GM13976 (cell line): ENCODE measurements at regions not wholly inside any gene's neighbourhood (a gene's known extent, or its start where the extent isn't known, plus 50 kb on each side); places are given as distances from the start of the nearest gene placed in this dataset.

ENCODE experiments used
- DNase-seq: peaks from one replicate; pipeline ENCODE4 v3.0.0; 2012; ENCODE audit warnings: low spot score
- in situ Hi-C: fragments of 300-500 bp; cut with MboI; formaldehyde crosslinking; loops from one replicate; pipeline ENCODE4 v1.12.0; 2022; ENCODE audit warnings: low sequenced_read_pairs, mixed read lengths, inconsistent platforms; ENCODE audit not compliant: unreplicated experiment
- TF ChIP-seq, protein P1 (sequence below): IDR thresholded peaks from 2 replicates; pipeline ENCODE4 v1.5.1; 2012; ENCODE audit warnings: borderline replicate concordance, mild to moderate bottlenecking; ENCODE audit not compliant: insufficient read depth; ENCODE audit errors: extremely low read depth, missing control alignments, control extremely low read depth

DNA sequence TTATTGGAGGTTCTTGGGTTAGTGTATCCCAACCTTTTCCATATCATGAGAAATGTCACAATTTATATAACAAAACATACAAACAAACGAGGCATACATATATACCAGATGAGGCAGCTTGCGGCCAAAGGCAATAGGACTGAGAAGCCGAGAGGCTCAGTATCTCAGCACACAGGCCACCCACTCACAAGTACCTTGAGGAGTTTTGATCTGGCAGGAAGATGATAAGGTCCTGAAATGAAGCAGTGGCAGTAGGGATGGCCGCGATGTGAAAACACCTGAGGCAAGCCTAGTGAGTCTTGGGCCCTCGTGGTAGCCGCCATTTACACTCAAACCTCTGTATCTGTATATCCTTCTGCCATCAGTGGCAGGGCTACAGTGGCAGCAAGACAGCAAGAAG lies 55.3 kb upstream of the PRPS1 start:
- TF ChIP-seq, protein P1, sequence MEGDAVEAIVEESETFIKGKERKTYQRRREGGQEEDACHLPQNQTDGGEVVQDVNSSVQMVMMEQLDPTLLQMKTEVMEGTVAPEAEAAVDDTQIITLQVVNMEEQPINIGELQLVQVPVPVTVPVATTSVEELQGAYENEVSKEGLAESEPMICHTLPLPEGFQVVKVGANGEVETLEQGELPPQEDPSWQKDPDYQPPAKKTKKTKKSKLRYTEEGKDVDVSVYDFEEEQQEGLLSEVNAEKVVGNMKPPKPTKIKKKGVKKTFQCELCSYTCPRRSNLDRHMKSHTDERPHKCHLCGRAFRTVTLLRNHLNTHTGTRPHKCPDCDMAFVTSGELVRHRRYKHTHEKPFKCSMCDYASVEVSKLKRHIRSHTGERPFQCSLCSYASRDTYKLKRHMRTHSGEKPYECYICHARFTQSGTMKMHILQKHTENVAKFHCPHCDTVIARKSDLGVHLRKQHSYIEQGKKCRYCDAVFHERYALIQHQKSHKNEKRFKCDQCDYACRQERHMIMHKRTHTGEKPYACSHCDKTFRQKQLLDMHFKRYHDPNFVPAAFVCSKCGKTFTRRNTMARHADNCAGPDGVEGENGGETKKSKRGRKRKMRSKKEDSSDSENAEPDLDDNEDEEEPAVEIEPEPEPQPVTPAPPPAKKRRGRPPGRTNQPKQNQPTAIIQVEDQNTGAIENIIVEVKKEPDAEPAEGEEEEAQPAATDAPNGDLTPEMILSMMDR = no peak
- no peak for DNase-seq
- in situ Hi-C loops = no loop called here

DNA sequence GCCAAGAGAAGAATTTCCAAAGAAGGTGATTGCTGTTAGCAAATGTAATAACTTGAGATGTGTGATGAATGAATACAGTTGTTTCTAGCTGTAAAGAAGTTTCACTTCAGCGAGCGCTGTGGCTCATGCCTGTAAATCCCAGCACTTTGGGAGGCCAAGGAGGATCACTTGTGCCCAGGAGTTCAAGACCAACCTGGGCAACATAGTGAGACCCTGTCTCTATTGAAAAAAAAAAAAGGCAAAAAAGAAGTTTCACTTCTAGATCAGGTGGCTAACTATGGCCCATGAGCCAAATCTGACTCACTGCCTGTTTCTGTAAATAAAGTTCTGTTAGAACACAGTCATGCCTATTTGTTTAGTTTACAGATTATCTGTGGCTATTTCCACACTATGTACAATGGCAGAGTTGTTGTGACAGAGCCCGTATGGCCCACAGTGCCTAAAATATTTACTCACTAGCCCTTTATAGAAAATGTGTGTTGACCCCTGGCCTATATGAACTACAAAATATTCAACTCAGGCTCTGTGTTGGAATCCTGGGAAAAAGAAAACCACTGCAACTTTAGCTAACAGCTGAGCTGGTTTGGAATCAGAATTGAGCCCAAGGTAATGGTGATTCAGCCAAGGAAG lies 54.1 kb upstream of the PRPS1 start:
- DNase-seq = no peak
- in situ Hi-C loops = no loop called here
- TF ChIP-seq, protein P1 = no peak

DNA sequence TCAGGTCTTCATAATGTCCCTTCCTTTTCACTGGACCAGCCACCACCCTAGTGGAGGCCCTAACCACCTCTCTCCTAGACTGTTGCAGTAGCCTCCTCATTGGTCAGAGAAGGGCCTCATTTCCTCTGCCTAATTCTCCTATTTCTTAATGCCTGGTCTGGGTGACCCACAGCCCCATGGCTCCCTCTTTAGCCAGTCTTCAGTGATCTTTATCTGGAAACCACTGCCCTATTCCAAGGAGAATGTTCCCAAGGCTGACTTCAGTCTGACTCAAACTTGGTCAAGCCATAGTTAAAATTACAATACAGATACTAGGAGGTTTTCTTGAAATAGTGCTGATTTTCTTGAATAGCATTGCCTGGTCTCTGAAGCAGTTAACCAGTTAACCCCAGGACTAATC lies 53.6 kb upstream of the PRPS1 start:
- no peak for DNase-seq
- in situ Hi-C loops = no loop called here
- TF ChIP-seq, protein P1 = no peak

DNA sequence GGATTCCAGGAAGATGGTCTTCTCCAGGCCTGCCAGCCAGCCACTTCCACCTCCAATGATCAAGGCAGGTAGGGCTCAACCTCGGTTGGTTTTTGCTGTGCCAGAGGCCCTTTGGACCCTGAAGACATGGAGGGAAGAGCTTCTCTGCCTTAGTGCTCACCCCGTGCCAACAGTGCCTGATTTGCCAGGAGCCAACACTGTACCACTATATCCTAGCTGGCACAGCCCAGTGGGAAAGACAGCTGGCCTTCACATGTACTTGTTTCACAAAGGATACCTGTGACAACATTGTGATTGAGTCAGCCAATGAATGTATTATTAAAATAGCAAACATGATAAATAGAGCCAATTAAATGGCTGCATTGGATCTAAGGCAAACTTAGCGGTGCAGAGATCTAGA lies 51.9 kb upstream of the PRPS1 start:
- TF ChIP-seq, protein P1 = no peak
- in situ Hi-C loops = no loop called here
- no peak for DNase-seq

DNA sequence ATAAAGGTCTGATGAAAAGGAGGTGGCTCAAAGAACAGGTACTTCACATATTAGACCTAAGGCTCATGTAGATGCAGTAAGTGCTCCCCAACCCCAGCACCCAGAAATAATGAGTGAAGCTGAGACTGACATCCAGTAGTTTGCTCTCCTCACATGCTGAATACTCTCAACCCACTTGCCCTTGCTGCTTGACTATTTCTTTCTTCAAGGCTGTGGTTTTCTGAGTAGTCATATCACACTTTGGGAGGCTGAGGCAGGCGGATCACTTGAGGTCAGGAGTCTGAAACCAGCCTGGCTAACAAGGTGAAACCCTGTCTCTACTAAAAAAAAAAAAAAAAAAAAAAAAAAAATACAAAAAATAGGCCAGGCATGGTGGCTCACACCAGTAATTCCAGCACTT lies 51.5 kb upstream of the PRPS1 start:
- DNase-seq = no peak
- TF ChIP-seq, protein P1 = no peak
- in situ Hi-C loops = no loop called here

DNA sequence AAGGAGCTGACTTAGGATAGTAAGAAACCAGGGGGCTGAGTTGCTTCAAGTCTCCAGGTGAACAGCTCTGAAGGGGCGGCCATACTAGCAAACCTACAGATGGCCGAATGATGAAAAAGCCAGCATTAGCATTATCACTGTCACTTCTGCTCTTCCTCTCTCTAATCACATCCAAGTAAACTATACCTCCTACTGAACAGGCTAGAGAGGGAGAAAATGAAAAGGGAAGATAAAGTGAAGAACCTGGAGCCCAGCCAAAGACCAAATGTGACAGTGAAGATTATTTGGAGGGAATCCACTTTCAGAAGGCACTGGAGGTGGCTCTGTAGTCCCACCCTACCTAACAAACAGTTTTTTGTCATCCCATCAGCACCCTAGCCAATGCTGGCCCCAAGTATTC lies 50.4 kb upstream of the PRPS1 start:
- in situ Hi-C loops = no loop called here
- DNase-seq = no peak
- TF ChIP-seq, protein P1 = no peak
